ENCODE measurements at regions not wholly inside any gene's neighbourhood (a gene's known extent, or its start where the extent isn't known, plus 50 kb on each side); places are given as distances from the start of the nearest gene placed in this dataset.

GRCh38 chr1:222010306-222010705 lies 268.4 kb upstream of the DUSP10 start:
- TF ChIP-seq CTCF (IDR thresholded peaks at IDR 0.05) (no peak), POLR2A (IDR thresholded peaks at IDR 0.05) (no peak)
